ENCODE measurements at regions not wholly inside any gene's neighbourhood (a gene's known extent, or its start where the extent isn't known, plus 50 kb on each side); places are given as distances from the start of the nearest gene placed in this dataset.
"Not testable (repeated sequence)": the region's sequence is repeated elsewhere in the genome, so short reads cannot be mapped to it uniquely, and the experiment has no call there.

DNA sequence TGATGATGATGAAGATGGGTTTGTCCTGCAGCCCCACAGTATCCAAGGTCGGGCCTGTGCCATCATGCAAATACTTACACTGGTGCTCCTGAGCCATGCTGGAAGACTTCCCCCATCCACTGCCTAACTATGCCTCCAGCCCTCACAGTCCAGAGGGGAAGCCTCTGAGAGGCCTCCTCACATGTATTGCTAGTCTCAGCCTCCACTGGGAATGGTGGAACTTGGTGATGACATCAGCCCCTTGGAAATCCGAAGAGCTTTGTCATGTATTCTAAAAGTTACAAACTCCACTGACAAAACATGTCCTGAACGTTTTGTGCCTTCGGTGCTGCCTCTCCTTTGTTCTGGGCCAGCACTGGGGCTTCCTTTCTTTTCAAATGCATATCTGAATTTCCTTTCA, 61.1 kb upstream of the DMRTB1 start:
- intact Hi-C loops (cut with DNase I): no loop called here
- peak in 4 of 42 donors; percentile 2 to 22 (median 12) for DNase-seq

DNA sequence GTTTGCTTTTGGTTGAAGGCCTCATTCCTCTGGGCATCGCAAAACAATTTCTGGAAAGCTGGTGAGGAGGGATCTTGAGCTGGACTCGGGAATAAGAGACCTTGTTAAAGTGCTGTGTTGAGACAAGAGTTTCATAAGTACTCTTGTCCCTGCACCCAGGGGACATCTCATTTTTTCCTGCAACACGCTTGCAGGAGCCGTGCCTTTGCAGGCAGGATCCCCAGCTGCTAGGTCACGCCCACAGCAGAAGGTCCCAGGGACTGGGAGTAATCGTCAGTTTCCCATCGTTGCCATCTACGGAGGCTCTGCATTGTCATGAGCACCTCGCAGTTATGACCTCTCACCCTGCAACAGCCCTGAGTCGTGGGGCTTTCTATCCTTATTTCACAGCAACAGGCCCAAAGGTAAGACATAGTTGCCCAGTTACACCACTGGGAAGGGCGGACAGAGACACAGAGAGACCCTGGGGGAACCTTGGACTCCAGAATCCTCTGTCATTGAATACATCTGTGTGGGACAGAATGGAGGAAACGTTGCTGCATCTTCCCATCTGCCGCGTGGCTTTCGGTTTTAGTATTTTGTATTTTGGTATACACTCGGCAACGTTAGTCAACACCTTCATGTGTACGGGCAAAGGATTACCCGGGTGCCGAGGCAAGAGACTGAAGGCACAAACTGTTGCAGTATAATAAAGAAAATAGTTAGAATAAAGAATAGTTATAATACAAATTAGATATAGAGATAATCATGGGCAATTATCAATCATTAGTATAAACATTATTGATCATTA, 60.4 kb upstream of the DMRTB1 start:
- intact Hi-C loops (cut with DNase I): no loop called here
- peak in 5 of 42 donors; percentile 2 to 28 (median 8) for DNase-seq

DNA sequence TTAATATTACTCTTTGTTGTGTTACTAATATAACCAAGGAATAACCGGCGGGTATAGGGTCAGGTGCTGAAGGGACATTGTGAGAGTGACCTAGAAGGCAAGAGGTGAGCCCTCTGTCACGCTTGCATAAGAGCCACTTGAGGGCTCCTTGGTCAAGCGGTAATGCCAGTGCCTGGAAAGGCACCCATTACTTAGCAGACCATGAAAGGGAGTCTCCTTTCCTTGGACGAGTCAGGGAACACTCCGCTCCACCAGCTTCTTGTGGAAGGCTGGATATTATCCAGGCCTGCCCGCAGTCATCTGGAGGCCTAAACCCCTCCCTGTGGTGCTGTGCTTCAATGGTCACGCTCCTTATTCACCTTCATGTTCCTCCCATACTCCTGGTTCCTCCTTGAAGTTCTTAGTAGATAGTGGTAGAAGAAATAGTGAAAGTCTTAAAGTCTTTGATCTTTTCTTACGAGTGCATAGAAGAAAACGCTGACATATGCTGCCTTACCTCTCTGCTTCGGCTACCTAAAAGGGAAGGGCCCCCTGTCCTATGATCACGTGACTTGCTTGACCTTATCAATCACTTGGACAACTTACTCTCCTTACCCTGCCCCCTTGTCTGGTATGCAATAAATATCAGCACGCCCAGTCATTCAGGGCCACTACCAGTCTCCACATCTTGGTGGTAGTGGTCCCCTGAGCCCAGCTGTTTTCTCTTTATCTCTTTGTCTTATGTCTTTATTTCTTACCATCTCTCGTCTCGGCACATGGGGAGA, 59.6 kb upstream of the DMRTB1 start:
- DNase-seq: peak in 4 of 42 donors; percentile 1 to 10 (median 6)
- intact Hi-C loops (cut with DNase I): not testable (repeated sequence)

DNA sequence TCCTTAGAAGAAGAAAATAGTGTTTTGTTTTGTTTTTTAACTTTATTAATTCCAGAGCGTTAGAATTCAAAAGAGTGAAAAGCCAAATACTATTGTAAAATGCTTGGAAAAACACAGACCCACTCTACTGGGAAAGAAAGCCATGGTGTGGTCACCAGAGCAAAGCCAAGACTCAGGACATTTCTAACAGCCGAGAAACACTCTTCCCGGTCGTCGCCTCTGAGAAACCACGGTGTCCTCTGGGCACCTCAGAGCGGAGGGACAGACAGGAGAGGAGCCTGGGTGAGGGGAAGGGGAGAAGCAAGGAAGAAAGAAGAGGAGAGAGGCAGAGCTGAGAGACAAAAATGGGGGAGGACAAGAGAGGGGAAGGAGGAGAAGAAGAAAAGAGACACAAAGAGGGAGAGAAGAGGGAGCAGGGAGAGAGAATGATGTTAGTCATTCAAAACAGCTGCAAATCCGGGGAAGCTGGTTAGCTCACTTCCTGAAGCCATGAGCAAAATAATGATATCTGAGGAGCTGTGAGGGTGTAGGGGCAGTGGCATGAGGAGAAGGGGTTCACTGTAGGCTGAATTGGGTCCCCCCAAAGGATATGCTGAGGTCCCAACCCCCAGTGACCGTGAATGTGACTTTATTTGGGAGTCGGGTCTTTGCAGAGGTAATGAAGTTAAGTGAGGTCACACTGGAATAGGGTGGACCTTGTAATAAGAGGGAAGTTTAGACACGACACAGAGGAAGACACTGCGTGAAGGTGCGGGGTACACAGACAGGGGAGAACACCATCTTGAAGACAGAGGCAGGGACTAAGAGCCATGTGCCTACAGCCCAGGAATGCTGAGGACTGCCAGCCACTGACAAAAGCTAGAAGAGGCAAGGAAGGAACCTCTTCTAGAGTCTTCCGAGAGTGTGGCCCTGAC, 58.2 kb upstream of the DMRTB1 start:
- intact Hi-C loops (cut with DNase I): no loop called here
- peak in 2 of 42 donors; percentile 2 to 32 for DNase-seq

GRCh38 chr1:53401813-53402745, 57.1 kb upstream of the DMRTB1 start:
- peak in 1 of 42 donors; percentile 18 for DNase-seq
- intact Hi-C loops (cut with DNase I): no loop called here

DNA sequence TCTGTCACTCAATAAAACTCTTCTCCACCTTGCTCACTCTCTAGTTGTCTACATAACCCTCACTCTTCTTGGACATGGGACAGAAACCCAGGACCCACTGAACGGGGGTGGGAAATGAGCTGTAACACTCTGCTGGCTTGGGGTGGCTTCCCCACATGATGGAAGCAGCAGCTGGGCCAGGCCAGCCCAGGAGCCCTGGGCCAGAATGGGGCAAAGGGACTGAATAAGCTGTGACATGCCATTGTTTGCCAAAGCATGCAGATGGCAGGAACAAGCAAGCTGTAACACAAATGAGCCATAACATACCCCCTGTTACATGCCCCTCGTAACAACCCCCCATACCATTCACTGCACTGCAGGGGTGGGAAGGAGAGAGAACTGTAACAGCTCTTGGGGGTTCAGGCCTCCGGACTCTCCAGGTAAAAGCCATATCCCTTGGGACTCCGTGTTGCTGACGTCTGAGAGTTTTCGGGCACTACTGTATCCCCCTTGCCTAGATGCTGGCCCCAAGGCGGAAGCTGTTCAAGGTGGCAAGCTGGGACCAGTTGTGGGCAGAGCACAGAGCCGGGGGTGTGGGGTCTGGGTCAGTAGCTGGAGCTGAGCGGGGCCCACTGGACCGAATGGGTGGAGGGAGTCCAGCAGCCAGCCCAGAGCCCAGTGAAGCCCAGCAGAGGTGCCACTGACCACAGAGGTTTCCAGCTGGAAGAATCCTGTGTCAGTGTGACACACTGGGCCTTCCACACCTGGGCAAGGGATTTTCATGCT, 56.1 kb upstream of the DMRTB1 start:
- DNase-seq: no peak
- intact Hi-C loops (cut with DNase I): no loop called here

DNA sequence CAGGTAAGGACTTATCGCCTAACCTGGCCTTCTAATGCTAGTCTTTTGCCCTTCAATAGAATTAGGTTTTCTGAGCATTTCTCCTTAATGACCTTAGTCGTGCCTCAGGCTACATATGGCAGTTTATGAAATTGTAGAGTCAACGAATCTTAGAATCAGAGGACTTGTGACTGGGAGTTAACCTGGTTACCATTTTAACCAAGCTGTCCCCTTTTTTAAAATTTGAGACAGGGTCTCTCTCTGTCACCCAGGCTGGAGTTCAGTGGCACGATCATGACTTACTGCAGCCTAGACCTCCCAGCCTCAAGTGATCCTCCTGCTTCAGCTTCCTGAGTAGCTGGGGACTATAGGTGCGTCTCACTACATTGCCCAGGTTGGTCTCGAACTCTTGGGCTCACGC, 53.5 kb upstream of the DMRTB1 start:
- intact Hi-C loops (cut with DNase I): no loop called here
- peak in 2 of 42 donors; percentile 1 to 13 for DNase-seq

GRCh38 chr1:53406551-53407235, 52.5 kb upstream of the DMRTB1 start:
- DNase-seq: peak in 2 of 42 donors; percentile 2 to 21
- intact Hi-C loops (cut with DNase I): no loop called here

DNA sequence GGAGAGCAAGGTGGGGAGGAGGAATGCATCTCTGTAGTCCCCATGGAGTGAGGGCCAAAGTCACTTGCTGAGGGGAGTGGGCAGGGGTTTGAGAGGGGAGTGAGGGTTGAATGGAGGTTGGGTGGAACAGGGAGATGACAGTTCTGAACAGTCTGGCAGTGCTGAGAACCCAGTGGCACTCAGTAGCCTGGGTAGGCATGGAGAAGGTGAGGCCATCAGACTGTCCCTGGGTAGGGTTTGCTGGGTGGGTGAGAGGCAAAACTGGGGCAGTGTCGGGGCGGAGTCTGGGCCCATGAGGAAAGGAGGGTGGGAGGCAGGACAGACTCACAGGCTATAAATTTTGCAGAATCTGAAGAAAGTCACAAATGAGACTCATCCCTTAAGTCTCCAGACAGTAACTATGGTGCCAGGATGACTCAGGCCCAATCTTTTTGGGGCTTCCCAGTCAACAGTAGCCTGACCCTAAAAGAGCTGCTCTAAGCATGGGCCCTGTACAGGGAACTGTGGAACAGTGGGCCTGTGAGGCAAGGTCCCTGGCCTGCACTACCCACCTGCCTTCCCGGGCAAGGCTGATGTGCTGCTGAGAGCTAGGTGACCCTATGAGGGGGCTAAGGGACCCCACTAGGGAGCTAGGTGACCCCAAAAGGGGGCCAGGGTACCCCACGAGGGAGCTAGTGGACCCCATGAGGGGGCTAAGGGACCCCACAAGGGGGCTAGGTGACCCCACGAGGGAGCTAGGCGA, 51.0 kb upstream of the DMRTB1 start:
- intact Hi-C loops (cut with DNase I): no loop called here
- DNase-seq: peak in 2 of 42 donors; percentile 7 to 30

DNA sequence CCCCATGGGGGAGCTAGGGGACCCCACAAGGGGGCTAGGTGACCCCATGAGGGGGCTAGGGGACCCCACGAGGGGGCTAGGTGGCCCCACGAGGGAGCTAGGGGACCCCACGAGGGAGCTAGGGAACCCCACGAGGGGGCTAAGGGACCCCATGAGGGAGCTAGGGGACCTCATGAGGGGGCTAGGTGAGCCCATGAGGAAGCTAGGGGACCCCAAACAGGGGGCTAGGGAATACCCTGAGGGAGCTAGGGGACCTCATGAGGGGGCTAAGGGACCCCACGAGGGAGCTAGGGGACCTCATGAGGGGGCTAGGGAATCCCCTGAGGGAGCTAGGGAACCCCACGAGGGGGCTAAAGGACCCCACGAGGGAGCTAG, 50.5 kb upstream of the DMRTB1 start:
- intact Hi-C loops (cut with DNase I): no loop called here
- no peak for DNase-seq

GRCh38 chr1:53409233-53409632, 50.0 kb upstream of the DMRTB1 start:
- DNase-seq: peak in 1 of 42 donors; percentile 33
- intact Hi-C loops (cut with DNase I): no loop called here
